ENCODE measurements at regions not wholly inside any gene's neighbourhood (a gene's known extent, or its start where the extent isn't known, plus 50 kb on each side); places are given as distances from the start of the nearest gene placed in this dataset.

DNA sequence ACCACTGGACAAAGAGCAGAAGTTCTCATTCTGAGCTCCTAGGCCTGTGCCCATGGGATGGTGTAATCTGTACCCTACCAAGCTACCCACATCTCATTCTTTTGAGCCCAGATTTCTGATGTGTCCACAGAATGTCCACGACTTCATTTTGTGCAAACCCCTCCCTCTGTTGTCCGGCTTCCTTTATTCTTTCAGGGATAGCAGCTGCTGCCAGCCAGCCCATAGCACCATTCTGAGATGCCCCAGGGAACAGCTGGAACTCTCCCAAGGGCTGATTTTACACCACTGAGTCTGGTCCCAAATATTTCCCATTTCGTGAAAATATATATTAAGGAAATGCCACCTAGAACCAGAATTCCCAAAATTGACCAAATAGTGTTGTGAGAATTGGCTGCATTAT is 236.6 kb downstream of the SATB1 start:
- no peaks in the 10 kb centered on the region for H4K20me1 ChIP-seq (replicated peaks; ENCODE audit: insufficient read depth)
- no peak overlapping the region for H3K27ac Mint-ChIP-seq

More for the DNA sequence above, 236.6 kb downstream of the SATB1 start:
- no peaks in the 10 kb centered on the region for H3K79me2 ChIP-seq (replicated peaks; ENCODE audit: insufficient read depth)
- Mint-ChIP-seq H3K4me1 (no peaks in the 10 kb centered on the region; the same call in 2 of the 3 replicates), H3K4me3 (no peak overlapping the region), H3K27me3 (ENCODE audit: insufficient read depth, low read depth, poor library complexity) (no peaks in the 10 kb centered on the region), H3K9me3 (no peaks in the 10 kb centered on the region), H3K36me3 (ENCODE audit: low read depth) (no peaks in the 10 kb centered on the region)
- H2AFZ ChIP-seq = no peak overlapping the region
- H3F3A ChIP-seq (replicated peaks; ENCODE audit: low read depth) = no peaks in the 10 kb centered on the region
- no peaks in the 10 kb centered on the region for H3K36me3 ChIP-seq (ENCODE audit: insufficient read depth)
- H3K4me2 ChIP-seq = no peak overlapping the region
- H3K4me1 ChIP-seq (ENCODE audit: insufficient read depth) = peaks cover 6% of the 10 kb centered on the region; the same call in 1 of the 2 replicates
- no peaks in the 10 kb centered on the region for H3K9me2 ChIP-seq (ENCODE audit: insufficient read depth)
- H3K4me3 ChIP-seq = no peak overlapping the region
- TF ChIP-seq EZH2 (IDR thresholded peaks at IDR 0.05; ENCODE audit: low read depth, unreplicated experiment) (no peak), ZNF114 (CRISPR knock-in tag; IDR thresholded peaks at IDR 0.05) (no peak), JUNB (IDR thresholded peaks at IDR 0.05; ENCODE audit: unreplicated experiment) (no peak), CREB1 (CRISPR knock-in tag; IDR thresholded peaks at IDR 0.05; ENCODE audit: low read depth) (no peak), POLR2AphosphoS5 (IDR thresholded peaks at IDR 0.05; ENCODE audit: low read depth) (no peak), NANOG (IDR thresholded peaks at IDR 0.05; ENCODE audit: borderline replicate concordance) (no peak), CTCF (conservative IDR thresholded peaks at IDR 0.05; ENCODE audit: low read depth in 2 of 2) (no peak), ZNF331 (CRISPR knock-in tag; IDR thresholded peaks at IDR 0.05; ENCODE audit: low read depth) (no peak), EZH2phosphoT487 (IDR thresholded peaks at IDR 0.05; ENCODE audit: unreplicated experiment) (no peak), STAT1 (IDR thresholded peaks at IDR 0.05; ENCODE audit: unreplicated experiment) (no peak), REST (IDR thresholded peaks at IDR 0.05; ENCODE audit: unreplicated experiment) (no peak), ETS1 (IDR thresholded peaks at IDR 0.05) (no peak)
- TF ChIP-seq, protein P1, sequence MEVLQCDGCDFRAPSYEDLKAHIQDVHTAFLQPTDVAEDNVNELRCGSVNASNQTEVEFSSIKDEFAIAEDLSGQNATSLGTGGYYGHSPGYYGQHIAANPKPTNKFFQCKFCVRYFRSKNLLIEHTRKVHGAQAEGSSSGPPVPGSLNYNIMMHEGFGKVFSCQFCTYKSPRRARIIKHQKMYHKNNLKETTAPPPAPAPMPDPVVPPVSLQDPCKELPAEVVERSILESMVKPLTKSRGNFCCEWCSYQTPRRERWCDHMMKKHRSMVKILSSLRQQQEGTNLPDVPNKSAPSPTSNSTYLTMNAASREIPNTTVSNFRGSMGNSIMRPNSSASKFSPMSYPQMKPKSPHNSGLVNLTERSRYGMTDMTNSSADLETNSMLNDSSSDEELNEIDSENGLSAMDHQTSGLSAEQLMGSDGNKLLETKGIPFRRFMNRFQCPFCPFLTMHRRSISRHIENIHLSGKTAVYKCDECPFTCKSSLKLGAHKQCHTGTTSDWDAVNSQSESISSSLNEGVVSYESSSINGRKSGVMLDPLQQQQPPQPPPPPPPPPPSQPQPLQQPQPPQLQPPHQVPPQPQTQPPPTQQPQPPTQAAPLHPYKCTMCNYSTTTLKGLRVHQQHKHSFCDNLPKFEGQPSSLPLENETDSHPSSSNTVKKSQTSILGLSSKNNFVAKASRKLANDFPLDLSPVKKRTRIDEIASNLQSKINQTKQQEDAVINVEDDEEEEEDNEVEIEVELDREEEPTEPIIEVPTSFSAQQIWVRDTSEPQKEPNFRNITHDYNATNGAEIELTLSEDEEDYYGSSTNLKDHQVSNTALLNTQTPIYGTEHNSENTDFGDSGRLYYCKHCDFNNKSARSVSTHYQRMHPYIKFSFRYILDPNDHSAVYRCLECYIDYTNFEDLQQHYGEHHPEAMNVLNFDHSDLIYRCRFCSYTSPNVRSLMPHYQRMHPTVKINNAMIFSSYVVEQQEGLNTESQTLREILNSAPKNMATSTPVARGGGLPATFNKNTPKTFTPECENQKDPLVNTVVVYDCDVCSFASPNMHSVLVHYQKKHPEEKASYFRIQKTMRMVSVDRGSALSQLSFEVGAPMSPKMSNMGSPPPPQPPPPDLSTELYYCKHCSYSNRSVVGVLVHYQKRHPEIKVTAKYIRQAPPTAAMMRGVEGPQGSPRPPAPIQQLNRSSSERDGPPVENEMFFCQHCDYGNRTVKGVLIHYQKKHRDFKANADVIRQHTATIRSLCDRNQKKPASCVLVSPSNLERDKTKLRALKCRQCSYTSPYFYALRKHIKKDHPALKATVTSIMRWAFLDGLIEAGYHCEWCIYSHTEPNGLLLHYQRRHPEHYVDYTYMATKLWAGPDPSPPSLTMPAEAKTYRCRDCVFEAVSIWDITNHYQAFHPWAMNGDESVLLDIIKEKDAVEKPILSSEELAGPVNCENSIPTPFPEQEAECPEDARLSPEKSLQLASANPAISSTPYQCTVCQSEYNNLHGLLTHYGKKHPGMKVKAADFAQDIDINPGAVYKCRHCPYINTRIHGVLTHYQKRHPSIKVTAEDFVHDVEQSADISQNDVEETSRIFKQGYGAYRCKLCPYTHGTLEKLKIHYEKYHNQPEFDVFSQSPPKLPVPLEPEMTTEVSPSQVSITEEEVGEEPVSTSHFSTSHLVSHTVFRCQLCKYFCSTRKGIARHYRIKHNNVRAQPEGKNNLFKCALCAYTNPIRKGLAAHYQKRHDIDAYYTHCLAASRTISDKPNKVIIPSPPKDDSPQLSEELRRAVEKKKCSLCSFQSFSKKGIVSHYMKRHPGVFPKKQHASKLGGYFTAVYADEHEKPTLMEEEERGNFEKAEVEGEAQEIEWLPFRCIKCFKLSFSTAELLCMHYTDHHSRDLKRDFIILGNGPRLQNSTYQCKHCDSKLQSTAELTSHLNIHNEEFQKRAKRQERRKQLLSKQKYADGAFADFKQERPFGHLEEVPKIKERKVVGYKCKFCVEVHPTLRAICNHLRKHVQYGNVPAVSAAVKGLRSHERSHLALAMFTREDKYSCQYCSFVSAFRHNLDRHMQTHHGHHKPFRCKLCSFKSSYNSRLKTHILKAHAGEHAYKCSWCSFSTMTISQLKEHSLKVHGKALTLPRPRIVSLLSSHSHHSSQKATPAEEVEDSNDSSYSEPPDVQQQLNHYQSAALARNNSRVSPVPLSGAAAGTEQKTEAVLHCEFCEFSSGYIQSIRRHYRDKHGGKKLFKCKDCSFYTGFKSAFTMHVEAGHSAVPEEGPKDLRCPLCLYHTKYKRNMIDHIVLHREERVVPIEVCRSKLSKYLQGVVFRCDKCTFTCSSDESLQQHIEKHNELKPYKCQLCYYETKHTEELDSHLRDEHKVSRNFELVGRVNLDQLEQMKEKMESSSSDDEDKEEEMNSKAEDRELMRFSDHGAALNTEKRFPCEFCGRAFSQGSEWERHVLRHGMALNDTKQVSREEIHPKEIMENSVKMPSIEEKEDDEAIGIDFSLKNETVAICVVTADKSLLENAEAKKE (CRISPR knock-in tag; IDR thresholded peaks at IDR 0.05) = no peak
- H3K27me3 ChIP-seq (ENCODE audit: insufficient read depth) = no peaks in the 10 kb centered on the region
- no peak for DNase-seq (ENCODE audit: low spot score)
- ATAC-seq = no peak
- no peak overlapping the region for H3K27ac ChIP-seq (ENCODE audit: low read depth)
